H9 (cell line): ENCODE measurements at regions not wholly inside any gene's neighbourhood (a gene's known extent, or its start where the extent isn't known, plus 50 kb on each side); places are given as distances from the start of the nearest gene placed in this dataset.

Experiments
- DNase-seq: peaks from one replicate; pipeline ENCODE4 v3.0.0-alpha.2; 2017
- H2AFZ ChIP-seq: one replicate; pipeline ENCODE4 v1.6.1; 2013; ENCODE audit warnings: mild to moderate bottlenecking, low read length, control low read depth, moderate library complexity
- H2AK5ac ChIP-seq: 2 replicates; pipeline ENCODE4 v1.6.1; 2013; ENCODE audit warnings: low read length, control low read depth, mixed read lengths; ENCODE audit not compliant: insufficient read length
- H2BK120ac ChIP-seq: one replicate; pipeline ENCODE4 v1.6.1; 2013; ENCODE audit warnings: low read depth, mild to moderate bottlenecking, low read length, control low read depth, inconsistent platforms; ENCODE audit not compliant: poor library complexity, severe bottlenecking
- H2BK12ac ChIP-seq: 2 replicates; pipeline ENCODE4 v1.6.1; 2013; ENCODE audit warnings: low read length, control low read depth, mixed read lengths, low read depth; ENCODE audit not compliant: insufficient read length
- H2BK15ac ChIP-seq: 2 replicates; pipeline ENCODE4 v1.6.1; 2013; ENCODE audit warnings: low read depth, low read length, control low read depth
- H2BK20ac ChIP-seq: one replicate; pipeline ENCODE4 v1.6.1; 2013; ENCODE audit warnings: low read depth, mild to moderate bottlenecking, low read length, control low read depth, inconsistent platforms; ENCODE audit not compliant: poor library complexity, severe bottlenecking
- H2BK5ac ChIP-seq: 2 replicates; pipeline ENCODE4 v1.6.1; 2013; ENCODE audit warnings: low read length, control low read depth, mixed read lengths; ENCODE audit not compliant: insufficient read length
- H3K14ac ChIP-seq: 2 replicates; pipeline ENCODE4 v1.6.1; 2013; ENCODE audit warnings: low read length, control low read depth; ENCODE audit not compliant: insufficient read depth
- H3K18ac ChIP-seq: 2 replicates; pipeline ENCODE4 v1.6.1; 2013; ENCODE audit warnings: low read depth, mild to moderate bottlenecking, mixed read lengths, low read length, control low read depth; ENCODE audit not compliant: insufficient read length
- H3K23ac ChIP-seq: 2 replicates; pipeline ENCODE4 v1.6.1; 2013; ENCODE audit warnings: low read length, control low read depth, mixed read lengths, low read depth; ENCODE audit not compliant: insufficient read length
- H3K23me2 ChIP-seq: 2 replicates; pipeline ENCODE4 v1.6.1; 2013; ENCODE audit warnings: low read depth, mild to moderate bottlenecking, mixed read lengths, low read length, control low read depth; ENCODE audit not compliant: insufficient read length, poor library complexity, severe bottlenecking
- H3K27ac ChIP-seq: 2 replicates; pipeline ENCODE4 v1.5.1; 2013; ENCODE audit warnings: low read length, control low read depth, mixed read lengths, low read depth; ENCODE audit not compliant: insufficient read length
- H3K27me3 ChIP-seq: 2 replicates; pipeline ENCODE4 v1.6.1; 2013; ENCODE audit warnings: low read length, control low read depth, inconsistent platforms; ENCODE audit not compliant: insufficient read depth
- H3K4ac ChIP-seq: 2 replicates; pipeline ENCODE4 v1.6.1; 2013; ENCODE audit warnings: low read depth, mild to moderate bottlenecking, control low read depth, inconsistent platforms, low read length, moderate library complexity
- H3K4me1 ChIP-seq: 2 replicates; pipeline ENCODE4 v1.6.1; 2013; ENCODE audit warnings: low read length, control low read depth, inconsistent platforms; ENCODE audit not compliant: insufficient read depth
- H3K4me2 ChIP-seq: 2 replicates; pipeline ENCODE4 v1.6.1; 2013; ENCODE audit warnings: low read length, control low read depth, mixed read lengths; ENCODE audit not compliant: insufficient read length, insufficient read depth
- H3K56ac ChIP-seq: 2 replicates; pipeline ENCODE4 v1.6.1; 2013; ENCODE audit warnings: low read depth, mild to moderate bottlenecking, mixed read lengths, low read length, control low read depth; ENCODE audit not compliant: insufficient read length
- H3K79me1 ChIP-seq: 2 replicates; pipeline ENCODE4 v1.6.1; 2013; ENCODE audit warnings: low read depth, mild to moderate bottlenecking, moderate library complexity, low read length, control low read depth, inconsistent platforms; ENCODE audit not compliant: insufficient read depth, poor library complexity, severe bottlenecking
- H3K79me2 ChIP-seq: 2 replicates; pipeline ENCODE4 v1.6.1; 2013; ENCODE audit warnings: low read length, control low read depth, inconsistent platforms; ENCODE audit not compliant: insufficient read depth
- H3K9ac ChIP-seq: 2 replicates; pipeline ENCODE4 v1.6.1; 2013; ENCODE audit warnings: low read length, control low read depth, mixed read lengths; ENCODE audit not compliant: insufficient read length; ENCODE audit errors: extremely low read depth
- H3K9me3 ChIP-seq: one replicate; pipeline ENCODE4 v1.6.1; 2013; ENCODE audit warnings: low read depth, low read length, inconsistent platforms; ENCODE audit not compliant: control insufficient read depth
- H3T11ph ChIP-seq: one replicate; pipeline ENCODE4 v1.6.1; 2013; ENCODE audit warnings: mild to moderate bottlenecking, low read length, control low read depth, inconsistent platforms
- H4K20me1 ChIP-seq: one replicate; pipeline ENCODE4 v1.6.1; 2013; ENCODE audit not compliant: control insufficient read depth, insufficient read length, insufficient read depth
- H4K5ac ChIP-seq: 2 replicates; pipeline ENCODE4 v1.6.1; 2013; ENCODE audit warnings: low read depth, mild to moderate bottlenecking, mixed read lengths, low read length, control low read depth; ENCODE audit not compliant: insufficient read length
- H4K8ac ChIP-seq: replicated peaks from 2 replicates; pipeline ENCODE4 v1.6.1; 2013; ENCODE audit warnings: low read length, control low read depth, mixed read lengths, low read depth; ENCODE audit not compliant: insufficient read length
- H4K91ac ChIP-seq: 2 replicates; pipeline ENCODE4 v1.6.1; 2013; ENCODE audit warnings: low read depth, mild to moderate bottlenecking, moderate library complexity, mixed read lengths, low read length, control low read depth; ENCODE audit not compliant: insufficient read length
- H3K27ac Mint-ChIP-seq, 3 experiments: 2 replicates in 2 of 3; 3 replicates in 1 of 3; pipeline ENCODE4 v1.8.0; 2020 to 2021; ENCODE audit warnings: mixed read lengths in 3 of 3, mild to moderate bottlenecking in 1 of 3, moderate library complexity in 1 of 3
- H3K27me3 Mint-ChIP-seq: 2 replicates; pipeline ENCODE4 v1.8.0; 2021; ENCODE audit warnings: low read depth, mild to moderate bottlenecking, moderate library complexity, mixed read lengths
- H3K36me3 Mint-ChIP-seq, 3 experiments: 2 replicates in 2 of 3; 3 replicates in 1 of 3; pipeline ENCODE4 v1.8.0; 2020 to 2021; ENCODE audit warnings: low read depth in 3 of 3, mixed read lengths in 3 of 3; ENCODE audit not compliant: insufficient read depth in 1 of 3
- H3K4me1 Mint-ChIP-seq, 2 experiments: 2 replicates each; pipeline ENCODE4 v1.8.0; 2020; ENCODE audit warnings: mixed read lengths in 2 of 2
- H3K4me3 Mint-ChIP-seq, 2 experiments: 2 replicates in 1 of 2; 3 replicates in 1 of 2; pipeline ENCODE4 v1.8.0; 2020 to 2021; ENCODE audit warnings: mild to moderate bottlenecking in 2 of 2, mixed read lengths in 2 of 2, moderate library complexity in 1 of 2
- H3K9me3 Mint-ChIP-seq, 2 experiments: 2 replicates in 1 of 2; 3 replicates in 1 of 2; pipeline ENCODE4 v1.8.0; 2020; ENCODE audit warnings: mild to moderate bottlenecking in 2 of 2, mixed read lengths in 2 of 2, moderate library complexity in 1 of 2
- WGBS: extraction: QIAGEN DNeasy Blood & Tissue Kit; methylation state at CpG from one replicate; pipeline ENCODE4 v1.1.7; 2013; ENCODE audit warnings: missing lambda C conversion rate, low lambda C conversion rate, mixed read lengths; ENCODE audit not compliant: insufficient read length; ENCODE audit errors: extremely low coverage; 5-methylcytosine and 5-hydroxymethylcytosine counted together
- TF ChIP-seq, protein P1 (sequence below): fragments of 200-600 bp; sonication (generic); conservative IDR thresholded peaks from 3 replicates; pipeline ENCODE4 v1.8.0; 2021; ENCODE audit warnings: antibody characterized with exemption, mild to moderate bottlenecking

DNA sequence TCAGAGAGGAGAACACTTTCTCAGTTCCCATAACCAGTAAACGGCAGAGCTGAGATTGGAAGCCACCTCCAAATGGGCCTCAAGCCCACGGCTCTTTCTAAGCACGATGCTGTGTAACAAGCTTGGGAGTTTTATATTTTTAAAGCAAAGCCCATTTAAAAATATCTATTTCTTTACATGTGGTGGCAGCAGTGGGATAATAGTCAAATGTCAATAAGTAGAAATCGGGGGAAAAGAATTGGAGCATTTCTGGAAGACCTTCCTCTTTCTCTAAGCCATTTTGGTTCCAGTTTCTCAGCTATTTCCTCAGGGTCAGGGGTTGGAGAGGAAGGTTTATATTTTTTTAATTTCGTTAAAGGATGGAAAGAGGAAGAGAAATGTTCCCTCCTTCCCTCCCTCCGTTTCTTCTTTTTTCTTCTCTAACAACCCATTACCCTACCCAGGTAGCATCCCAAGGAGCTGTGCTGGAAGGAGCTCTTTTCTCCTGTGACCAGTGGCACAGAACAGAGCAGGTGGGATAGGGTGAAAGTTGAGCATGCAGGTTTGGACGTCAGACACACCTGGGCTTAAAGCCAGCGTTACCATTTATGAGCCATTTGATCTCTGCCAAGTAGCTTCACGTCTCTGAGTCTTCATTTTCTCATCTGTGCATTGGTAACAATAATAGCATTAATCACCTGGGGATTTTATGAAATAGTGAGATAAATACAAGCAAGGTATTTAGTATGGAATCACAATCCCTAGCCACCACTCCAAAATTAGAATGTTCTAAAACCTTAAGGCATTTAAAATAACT lies 515.7 kb downstream of the RPS24 start:
- no peak overlapping the region for H4K91ac ChIP-seq
- no peak overlapping the region for H3K23ac ChIP-seq
- no peak overlapping the region for H2BK120ac ChIP-seq
- no peak overlapping the region for H4K8ac ChIP-seq
- no peaks in the 10 kb centered on the region for H3K79me2 ChIP-seq
- H3K9ac ChIP-seq = no peak overlapping the region
- DNase-seq = no peak
- no peaks in the 10 kb centered on the region for H3K27me3 ChIP-seq
- H3K4me1 ChIP-seq = peaks cover 20% of the 10 kb centered on the region; the same call in 1 of the 2 replicates
- no peak overlapping the region for H3K14ac ChIP-seq
- no peak overlapping the region for H2AFZ ChIP-seq
- H3K56ac ChIP-seq = no peak overlapping the region
- no peak overlapping the region for H2BK5ac ChIP-seq
- H3K18ac ChIP-seq = no peak overlapping the region
- no peaks in the 10 kb centered on the region for H3K79me1 ChIP-seq
- H4K5ac ChIP-seq = no peak overlapping the region
- no CpG with 5 or more reads among the region's 9 CpGs for WGBS
- no peaks in the 10 kb centered on the region for H4K20me1 ChIP-seq
- H3T11ph ChIP-seq = no peak overlapping the region
- peaks cover 44 to 46% of the 10 kb centered on the region in 2 experiments for H3K4me1 Mint-ChIP-seq
- no peak overlapping the region for H3K27ac ChIP-seq
- H3K27ac Mint-ChIP-seq = no peak overlapping the region
- H3K9me3 Mint-ChIP-seq = 0 out of 5 replicates have a peak, but pooled peaks cover 0 to 2% of the 10 kb centered on the region in 2 experiments
- no peaks in the 10 kb centered on the region for H3K9me3 ChIP-seq
- no peak overlapping the region for H3K4me2 ChIP-seq
- TF ChIP-seq, protein P1, sequence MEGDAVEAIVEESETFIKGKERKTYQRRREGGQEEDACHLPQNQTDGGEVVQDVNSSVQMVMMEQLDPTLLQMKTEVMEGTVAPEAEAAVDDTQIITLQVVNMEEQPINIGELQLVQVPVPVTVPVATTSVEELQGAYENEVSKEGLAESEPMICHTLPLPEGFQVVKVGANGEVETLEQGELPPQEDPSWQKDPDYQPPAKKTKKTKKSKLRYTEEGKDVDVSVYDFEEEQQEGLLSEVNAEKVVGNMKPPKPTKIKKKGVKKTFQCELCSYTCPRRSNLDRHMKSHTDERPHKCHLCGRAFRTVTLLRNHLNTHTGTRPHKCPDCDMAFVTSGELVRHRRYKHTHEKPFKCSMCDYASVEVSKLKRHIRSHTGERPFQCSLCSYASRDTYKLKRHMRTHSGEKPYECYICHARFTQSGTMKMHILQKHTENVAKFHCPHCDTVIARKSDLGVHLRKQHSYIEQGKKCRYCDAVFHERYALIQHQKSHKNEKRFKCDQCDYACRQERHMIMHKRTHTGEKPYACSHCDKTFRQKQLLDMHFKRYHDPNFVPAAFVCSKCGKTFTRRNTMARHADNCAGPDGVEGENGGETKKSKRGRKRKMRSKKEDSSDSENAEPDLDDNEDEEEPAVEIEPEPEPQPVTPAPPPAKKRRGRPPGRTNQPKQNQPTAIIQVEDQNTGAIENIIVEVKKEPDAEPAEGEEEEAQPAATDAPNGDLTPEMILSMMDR = no peak
- peaks cover 37% of the 10 kb centered on the region for H3K27me3 Mint-ChIP-seq
- H2BK12ac ChIP-seq = no peak overlapping the region
- no peak overlapping the region for H2BK15ac ChIP-seq
- H3K23me2 ChIP-seq = no peaks in the 10 kb centered on the region
- no peak overlapping the region for H3K4ac ChIP-seq
- H3K36me3 Mint-ChIP-seq = no peaks in the 10 kb centered on the region
- H3K4me3 Mint-ChIP-seq = no peak overlapping the region
- no peak overlapping the region for H2BK20ac ChIP-seq
- no peak overlapping the region for H2AK5ac ChIP-seq
